Upper lobe of left lung (tissue), 6 donors: ENCODE measurements at regions not wholly inside any gene's neighbourhood (a gene's known extent, or its start where the extent isn't known, plus 50 kb on each side); places are given as distances from the start of the nearest gene placed in this dataset.

Source experiments
- ATAC-seq, 2 donors: fragments of 200-7000 bp; cut with Tn5 transposase; one replicate each; pipeline ENCODE4 v1.9.1; 2022; ENCODE audit warnings: mild to moderate bottlenecking in 2 of 2, moderate library complexity in 2 of 2; ENCODE audit not compliant: low FRiP score in 2 of 2
- DNase-seq, 2 donors: peaks; one replicate each; pipeline ENCODE4 v3.0.0-alpha.2; 2019 to 2020
- H3K27ac ChIP-seq, 4 donors: fragments of 200-600 bp; sonication (generic); one replicate each; pipeline ENCODE4 v1.5.1; 2016 to 2019
- H3K27me3 ChIP-seq, 4 donors: fragments of 200-600 bp; sonication (generic); one replicate each; pipeline ENCODE4 v1.5.1; 2017 to 2019
- H3K36me3 ChIP-seq, 4 donors: fragments of 200-600 bp; sonication (generic); one replicate each; pipeline ENCODE4 v1.5.1; 2016 to 2019
- H3K4me1 ChIP-seq, 4 donors: fragments of 200-600 bp; sonication (generic); one replicate each; pipeline ENCODE4 v1.5.1; 2018 to 2019
- H3K4me3 ChIP-seq, 4 donors: fragments of 200-600 bp; sonication (generic); one replicate each; pipeline ENCODE4 v1.5.1; 2017 to 2019; ENCODE audit warnings: mild to moderate bottlenecking in 2 of 4, moderate library complexity in 1 of 4
- H3K9me3 ChIP-seq, 4 donors: fragments of 200-600 bp; sonication (generic); one replicate each; pipeline ENCODE4 v1.5.1; 2018 to 2019
- EP300 ChIP-seq, 4 donors: sonication (generic); formaldehyde crosslinking; IDR thresholded peaks; one replicate each; pipeline ENCODE4 v1.5.1; 2017; ENCODE audit warnings: antibody characterized with exemption in 4 of 4, control low read depth in 2 of 4
- POLR2A ChIP-seq, 4 donors: fragments of 450-650 bp; IDR thresholded peaks; one replicate each; pipeline ENCODE4 v1.5.1; 2016 to 2017; ENCODE audit warnings: antibody characterized with exemption in 4 of 4, mild to moderate bottlenecking in 2 of 4
- POLR2AphosphoS5 ChIP-seq, 2 donors: sonication (generic); formaldehyde crosslinking; IDR thresholded peaks; one replicate each; pipeline ENCODE4 v1.5.1; 2017; ENCODE audit warnings: antibody characterized with exemption in 2 of 2
- WGBS, 2 donors: methylation state at CpG; one replicate each; pipeline ENCODE4 v1.1.5; 2017 to 2018; 5-methylcytosine and 5-hydroxymethylcytosine counted together
- TF ChIP-seq, protein P1 (sequence below), 6 experiments: fragments of 450-650 bp in 4 of 6; fragments of 200-600 bp in 2 of 6; sonication (generic) in 2 of 6; IDR thresholded peaks; one replicate each; pipeline ENCODE4 v1.5.1; 2016 to 2019; ENCODE audit warnings: antibody characterized with exemption in 6 of 6
- donor health status: DM: no; HTN: no; CAD: no; lungs with moderate emphysema.
- donor health status: DM: no; HTN: yes; CAD: no; lungs with severe emphysema.

DNA sequence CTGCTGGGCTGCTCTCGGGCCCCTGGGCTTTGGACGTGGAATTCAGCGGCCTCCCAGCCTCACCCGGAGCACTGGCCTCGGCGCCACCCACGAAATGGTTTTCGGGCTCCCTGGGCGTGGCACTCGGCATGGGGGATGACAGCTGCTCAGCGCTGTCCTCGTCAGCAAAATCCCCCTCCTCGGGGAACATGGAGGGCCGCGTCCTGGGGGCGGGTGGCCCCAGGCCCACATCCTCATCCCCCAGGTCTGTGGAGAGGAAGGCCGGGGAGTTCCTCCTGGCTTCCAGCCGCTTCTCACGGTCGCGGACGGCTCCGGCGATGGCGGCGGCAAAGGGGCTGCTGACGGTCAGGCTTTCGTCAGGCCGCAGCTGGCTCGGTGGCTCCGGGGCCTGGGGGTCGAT, 88.4 kb downstream of the CTTN start:
- 91 to 97% methylated on average over 11 to 12 of the region's 32 CpGs for WGBS, 2 donors
- Histone ChIP-seq H3K27ac (no peak overlapping the region), H3K27me3 (no peaks in the 10 kb centered on the region), H3K9me3 (peaks cover 0 to 15% (median 0%) of the 10 kb centered on the region in 4 donors), H3K4me3 (no peak overlapping the region), H3K36me3 (peaks cover 0 to 3% (median 0%) of the 10 kb centered on the region in 4 donors), H3K4me1 (peaks cover 0 to 15% (median 5%) of the 10 kb centered on the region in 4 donors)
- TF ChIP-seq POLR2AphosphoS5 (IDR thresholded peaks at IDR 0.05) (no peak), EP300 (IDR thresholded peaks at IDR 0.05) (no peak), POLR2A (IDR thresholded peaks at IDR 0.05) (no peak)
- TF ChIP-seq, protein P1, sequence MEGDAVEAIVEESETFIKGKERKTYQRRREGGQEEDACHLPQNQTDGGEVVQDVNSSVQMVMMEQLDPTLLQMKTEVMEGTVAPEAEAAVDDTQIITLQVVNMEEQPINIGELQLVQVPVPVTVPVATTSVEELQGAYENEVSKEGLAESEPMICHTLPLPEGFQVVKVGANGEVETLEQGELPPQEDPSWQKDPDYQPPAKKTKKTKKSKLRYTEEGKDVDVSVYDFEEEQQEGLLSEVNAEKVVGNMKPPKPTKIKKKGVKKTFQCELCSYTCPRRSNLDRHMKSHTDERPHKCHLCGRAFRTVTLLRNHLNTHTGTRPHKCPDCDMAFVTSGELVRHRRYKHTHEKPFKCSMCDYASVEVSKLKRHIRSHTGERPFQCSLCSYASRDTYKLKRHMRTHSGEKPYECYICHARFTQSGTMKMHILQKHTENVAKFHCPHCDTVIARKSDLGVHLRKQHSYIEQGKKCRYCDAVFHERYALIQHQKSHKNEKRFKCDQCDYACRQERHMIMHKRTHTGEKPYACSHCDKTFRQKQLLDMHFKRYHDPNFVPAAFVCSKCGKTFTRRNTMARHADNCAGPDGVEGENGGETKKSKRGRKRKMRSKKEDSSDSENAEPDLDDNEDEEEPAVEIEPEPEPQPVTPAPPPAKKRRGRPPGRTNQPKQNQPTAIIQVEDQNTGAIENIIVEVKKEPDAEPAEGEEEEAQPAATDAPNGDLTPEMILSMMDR (IDR thresholded peaks at IDR 0.05), result no peak
- ATAC-seq, result no peak
- no peak for DNase-seq

DNA sequence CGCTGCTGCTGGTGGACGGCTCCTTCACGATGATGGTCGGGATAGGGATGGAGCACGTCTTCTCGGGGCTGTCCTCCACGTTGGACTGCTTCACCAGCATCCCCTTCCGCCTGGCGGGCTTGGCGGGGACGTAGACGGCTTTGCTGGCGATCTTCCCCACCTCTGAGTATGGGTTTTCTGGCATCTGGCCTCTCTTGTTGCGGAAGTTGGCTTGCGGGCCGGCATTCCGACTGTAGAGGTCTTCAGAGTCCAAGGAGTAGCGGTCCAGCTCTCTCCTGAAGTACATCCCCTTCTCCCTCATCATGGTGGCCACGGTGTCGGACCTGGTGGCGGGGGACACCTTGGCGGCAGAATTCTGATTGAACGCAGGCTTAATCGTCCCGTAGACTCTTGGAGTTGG, 88.8 kb downstream of the CTTN start:
- DNase-seq (no peak), ATAC-seq (no peak)
- H3K4me3 ChIP-seq, result no peak overlapping the region
- H3K27ac ChIP-seq, result no peak overlapping the region
- peaks cover 0 to 3% (median 0%) of the 10 kb centered on the region in 4 donors for H3K36me3 ChIP-seq
- TF ChIP-seq, protein P1 (IDR thresholded peaks at IDR 0.05), result no peak
- TF ChIP-seq POLR2A (IDR thresholded peaks at IDR 0.05), result no peak
- H3K4me1 ChIP-seq, result peaks cover 0 to 10% (median 5%) of the 10 kb centered on the region in 4 donors
- WGBS, 2 donors, result 91 to 94% methylated on average over 18 to 25 of the region's 25 CpGs
- peaks cover 0 to 15% (median 0%) of the 10 kb centered on the region in 4 donors for H3K9me3 ChIP-seq
- H3K27me3 ChIP-seq, result no peaks in the 10 kb centered on the region

DNA sequence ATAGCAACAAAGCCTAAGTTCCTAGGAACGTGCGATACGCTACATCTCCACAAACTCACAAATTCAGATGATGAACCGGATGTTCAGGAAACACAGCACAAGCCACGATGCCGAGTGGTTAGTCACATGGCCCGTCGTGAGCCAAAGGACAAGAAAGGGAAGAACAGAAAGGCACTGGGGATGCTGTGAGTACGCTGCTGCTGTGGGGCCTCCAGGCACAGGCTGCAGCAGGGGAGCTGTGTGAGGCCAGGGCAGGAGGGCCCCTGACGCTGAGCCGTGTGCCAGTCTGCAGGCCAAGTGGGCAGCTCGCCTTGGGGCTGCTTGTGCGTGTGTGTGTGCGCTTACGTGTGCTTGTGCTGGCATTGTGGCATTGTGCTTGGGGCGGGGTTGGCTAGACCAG, 89.4 kb downstream of the CTTN start:
- DNase-seq, result no peak

DNA sequence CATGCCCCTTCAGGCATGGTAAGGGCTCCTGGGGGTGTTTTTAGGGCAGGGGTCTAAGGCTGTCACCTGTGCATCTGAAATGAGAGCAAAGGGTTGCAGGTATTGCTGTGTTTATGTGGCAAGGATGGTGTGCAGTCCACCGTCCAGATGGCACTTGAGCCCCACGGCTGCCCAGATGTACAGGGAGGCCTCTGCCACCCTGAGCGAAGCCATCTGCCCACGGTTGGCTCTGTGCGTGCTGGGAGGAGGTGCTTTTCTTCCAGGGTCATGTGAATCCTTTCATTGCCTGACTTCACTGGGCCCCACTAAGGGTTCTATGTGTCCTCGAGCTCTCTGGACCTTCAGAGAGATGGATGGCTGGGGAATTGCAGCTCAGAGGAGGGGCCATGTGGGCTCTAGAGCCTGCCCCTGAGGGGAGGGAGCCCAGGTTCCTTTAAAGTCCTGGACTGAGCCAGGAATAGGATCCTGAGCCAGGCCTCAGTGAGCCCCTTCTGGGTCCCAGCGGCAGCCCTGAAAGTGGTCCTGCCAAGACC, 89.9 kb downstream of the CTTN start:
- no peak for TF ChIP-seq POLR2A (IDR thresholded peaks at IDR 0.05)
- TF ChIP-seq, protein P1 (IDR thresholded peaks at IDR 0.05), result no peak
- TF ChIP-seq EP300 (IDR thresholded peaks at IDR 0.05), result no peak
- no peak for TF ChIP-seq POLR2AphosphoS5 (IDR thresholded peaks at IDR 0.05)
- Histone ChIP-seq H3K36me3 (peaks cover 0 to 3% (median 0%) of the 10 kb centered on the region in 4 donors), H3K27me3 (no peaks in the 10 kb centered on the region), H3K27ac (no peak overlapping the region), H3K9me3 (peaks cover 0 to 15% (median 0%) of the 10 kb centered on the region in 4 donors), H3K4me1 (peaks cover 0 to 8% (median 0%) of the 10 kb centered on the region in 4 donors), H3K4me3 (no peak overlapping the region)
- WGBS, 2 donors, result 96 to 100% methylated on average over 1 to 7 of the region's 7 CpGs
- DNase-seq (no peak), ATAC-seq (no peak)

More for the DNA sequence above, 89.4 kb downstream of the CTTN start:
- H3K27ac ChIP-seq, result no peak overlapping the region
- peaks cover 0 to 3% (median 0%) of the 10 kb centered on the region in 4 donors for H3K36me3 ChIP-seq
- H3K9me3 ChIP-seq, result peaks cover 0 to 15% (median 0%) of the 10 kb centered on the region in 4 donors
- H3K4me3 ChIP-seq, result no peak overlapping the region
- peaks cover 0 to 7% (median 3%) of the 10 kb centered on the region in 4 donors for H3K4me1 ChIP-seq
- TF ChIP-seq EP300 (IDR thresholded peaks at IDR 0.05), result no peak
- TF ChIP-seq POLR2A (IDR thresholded peaks at IDR 0.05), result no peak
- TF ChIP-seq, protein P1 (IDR thresholded peaks at IDR 0.05), result no peak
- TF ChIP-seq POLR2AphosphoS5 (IDR thresholded peaks at IDR 0.05), result no peak
- no peaks in the 10 kb centered on the region for H3K27me3 ChIP-seq
- WGBS, 2 donors, result 60 to 85% methylated on average over 9 to 16 of the region's 16 CpGs
- no peak for ATAC-seq

DNA sequence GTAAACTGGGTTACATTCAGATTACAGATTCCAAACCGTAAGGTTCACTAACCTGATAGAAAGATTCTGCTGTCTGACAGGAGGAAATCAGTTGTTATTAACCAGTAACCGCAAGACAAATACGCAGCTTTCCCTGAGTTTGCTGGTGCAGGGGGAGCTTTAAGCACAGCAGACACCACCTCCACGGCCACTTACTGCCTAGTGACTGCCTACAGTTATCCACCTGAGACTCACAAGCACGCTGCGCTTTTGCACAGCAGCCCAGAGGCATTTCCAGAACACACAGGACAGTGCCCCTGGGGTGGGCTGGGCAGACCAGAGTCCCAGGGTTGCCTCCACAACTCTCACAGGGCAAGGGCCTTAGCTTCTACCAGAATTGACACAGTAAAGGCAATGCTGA, 90.9 kb downstream of the CTTN start:
- peaks cover 0 to 3% (median 0%) of the 10 kb centered on the region in 4 donors for H3K36me3 ChIP-seq
- H3K9me3 ChIP-seq, result peaks cover 0 to 15% (median 0%) of the 10 kb centered on the region in 4 donors
- ATAC-seq (no peak), DNase-seq (no peak)
- no peak overlapping the region for H3K4me3 ChIP-seq
- peaks cover 0 to 4% (median 0%) of the 10 kb centered on the region in 4 donors for H3K4me1 ChIP-seq
- TF ChIP-seq, protein P1 (IDR thresholded peaks at IDR 0.05), result no peak
- TF ChIP-seq POLR2A (IDR thresholded peaks at IDR 0.05) (no peak), EP300 (IDR thresholded peaks at IDR 0.05) (no peak), POLR2AphosphoS5 (IDR thresholded peaks at IDR 0.05) (no peak)
- H3K27me3 ChIP-seq, result no peaks in the 10 kb centered on the region
- 92 to 98% methylated on average over 6 of the region's 6 CpGs for WGBS, 2 donors
- no peak overlapping the region for H3K27ac ChIP-seq
